ENCODE measurements at regions not wholly inside any gene's neighbourhood (a gene's known extent, or its start where the extent isn't known, plus 50 kb on each side); places are given as distances from the start of the nearest gene placed in this dataset.

GRCh38 chr2:192286093-192286701 lies 91.5 kb upstream of the TMEFF2 start:
- DNase-seq (ENCODE audit: low read depth), result peak; percentile 44

GRCh38 chr2:192283450-192283849 lies 88.7 kb upstream of the TMEFF2 start:
- DNase-seq (ENCODE audit: low read depth), result no peak

- no peak for DNase-seq (ENCODE audit: low read depth)
These were observed 84.0 kb upstream of the TMEFF2 start for GRCh38 chr2:192278701-192279100.

GRCh38 chr2:192277494-192278109 lies 82.9 kb upstream of the TMEFF2 start:
- no peak for DNase-seq (ENCODE audit: low read depth)

- DNase-seq (ENCODE audit: low read depth), result no peak
These were observed 80.9 kb upstream of the TMEFF2 start for GRCh38 chr2:192275632-192276031.

GRCh38 chr2:192267484-192267883 lies 72.8 kb upstream of the TMEFF2 start:
- peak; percentile 21 for DNase-seq (ENCODE audit: low read depth)

GRCh38 chr2:192265751-192266150 lies 71.0 kb upstream of the TMEFF2 start:
- no peak for DNase-seq (ENCODE audit: low read depth)

- DNase-seq (ENCODE audit: low read depth), result no peak
These were observed 59.7 kb upstream of the TMEFF2 start for GRCh38 chr2:192254444-192254843.

- DNase-seq (ENCODE audit: low read depth), result no peak
These were observed 59.0 kb upstream of the TMEFF2 start for GRCh38 chr2:192253692-192254091.

- DNase-seq (ENCODE audit: low read depth), result no peak
These were observed 56.2 kb upstream of the TMEFF2 start for GRCh38 chr2:192250961-192251360.

- DNase-seq (ENCODE audit: low read depth), result no peak
These were observed 52.7 kb upstream of the TMEFF2 start for GRCh38 chr2:192247456-192247855.

GRCh38 chr2:192246297-192246696 lies 51.6 kb upstream of the TMEFF2 start:
- DNase-seq (ENCODE audit: low read depth), result no peak

GRCh38 chr2:192245329-192245728 lies 50.6 kb upstream of the TMEFF2 start:
- no peak for DNase-seq (ENCODE audit: low read depth)
